NCI-H2171 treated with DMSO at 0.1 percent for 48 hours (cell line): ENCODE measurements at regions not wholly inside any gene's neighbourhood (a gene's known extent, or its start where the extent isn't known, plus 50 kb on each side); places are given as distances from the start of the nearest gene placed in this dataset.
A peak's percentile ranks its signal among the peaks of the same experiment; 100 is the strongest.
"Not testable (repeated sequence)": the region's sequence is repeated elsewhere in the genome, so short reads cannot be mapped to it uniquely, and the experiment has no call there.

Source experiments
- DNase-seq: peaks from one replicate; lab custom pipeline; 2025; lab: John Stamatoyannopoulos, UW

- no peak for DNase-seq
Observed at GRCh38 chr5:63555874-63556273, 406.4 kb downstream of the HTR1A start.

- DNase-seq = no peak
Observed at GRCh38 chr5:63554191-63554590, 408.1 kb downstream of the HTR1A start.

GRCh38 chr5:63553073-63553472 lies 409.2 kb downstream of the HTR1A start:
- DNase-seq = no peak

- no peak for DNase-seq
Observed at GRCh38 chr5:63535840-63536602, 426.2 kb downstream of the HTR1A start.

- no peak for DNase-seq
Observed at GRCh38 chr5:63524281-63524680, 438.0 kb downstream of the HTR1A start.

- DNase-seq = no peak
Observed at GRCh38 chr5:63516006-63516405, 446.2 kb downstream of the HTR1A start.

- DNase-seq = no peak
Observed at GRCh38 chr5:63500242-63500641, 462.0 kb downstream of the HTR1A start.

- no peak for DNase-seq
Observed at GRCh38 chr5:63495225-63495624, 467.0 kb downstream of the HTR1A start.

GRCh38 chr5:63483338-63483737 lies 478.9 kb downstream of the HTR1A start:
- no peak for DNase-seq

- no peak for DNase-seq
Observed at GRCh38 chr5:63473335-63473967, 488.8 kb downstream of the HTR1A start.

- DNase-seq = no peak
Observed at GRCh38 chr5:63456279-63456678, 506.0 kb downstream of the HTR1A start.

- DNase-seq = no peak
Observed at GRCh38 chr5:63451188-63451587, 511.1 kb downstream of the HTR1A start.

- no peak for DNase-seq
Observed at GRCh38 chr5:63439537-63439936, 522.7 kb downstream of the HTR1A start.

GRCh38 chr5:63409737-63410136 lies 552.5 kb downstream of the HTR1A start:
- DNase-seq = no peak

GRCh38 chr5:63408984-63409383 lies 553.3 kb downstream of the HTR1A start:
- DNase-seq = no peak

- DNase-seq = peak; percentile 21
Observed at GRCh38 chr5:63401436-63402046, 560.7 kb downstream of the HTR1A start.

GRCh38 chr5:63400079-63400478 lies 562.2 kb downstream of the HTR1A start:
- no peak for DNase-seq

GRCh38 chr5:63398346-63398745 lies 563.9 kb downstream of the HTR1A start:
- DNase-seq = no peak

GRCh38 chr5:63388188-63388587 lies 574.1 kb downstream of the HTR1A start:
- DNase-seq = not testable (repeated sequence)

- DNase-seq = no peak
Observed at GRCh38 chr5:63375851-63376250, 586.4 kb downstream of the HTR1A start.

GRCh38 chr5:63374085-63374484 lies 588.2 kb downstream of the HTR1A start:
- DNase-seq = no peak

GRCh38 chr5:63351164-63351563 lies 611.1 kb downstream of the HTR1A start:
- no peak for DNase-seq

- no peak for DNase-seq
Observed at GRCh38 chr5:63346451-63346850, 615.8 kb downstream of the HTR1A start.
